Loucy (cell line): ENCODE measurements at regions not wholly inside any gene's neighbourhood (a gene's known extent, or its start where the extent isn't known, plus 50 kb on each side); places are given as distances from the start of the nearest gene placed in this dataset.

Experiments used
- EZH2phosphoT487 ChIP-seq: fragments of 200-600 bp; IDR thresholded peaks from 2 replicates; pipeline ENCODE4 v1.6.1; 2018; ENCODE audit warnings: antibody characterized with exemption, mild to moderate bottlenecking, moderate library complexity, borderline replicate concordance
- TF ChIP-seq, protein P1 (sequence below): fragments of 200-600 bp; sonication (generic); conservative IDR thresholded peaks from 2 replicates; pipeline ENCODE4 v1.5.1; 2014; ENCODE audit warnings: mild to moderate bottlenecking, antibody characterized with exemption, low read length

DNA sequence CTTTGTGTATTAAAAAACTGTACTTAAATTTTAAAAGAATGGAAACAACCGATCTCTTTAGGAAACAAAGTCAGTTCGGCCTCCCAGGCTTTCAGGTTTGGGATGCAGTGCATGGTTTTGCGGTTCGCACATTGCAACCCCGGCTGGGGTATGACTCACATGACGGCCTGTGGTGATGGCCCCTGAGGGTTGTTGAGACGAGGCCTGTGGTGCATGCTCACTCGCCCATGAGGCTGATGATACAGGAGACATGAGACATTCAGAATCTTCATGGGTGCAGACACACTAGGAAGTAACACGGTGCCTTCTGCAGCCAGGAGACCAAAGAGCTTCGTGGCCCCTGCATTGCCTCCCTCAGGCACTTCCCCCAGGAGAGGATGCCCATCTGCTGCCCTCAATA lies 724.6 kb upstream of the SALL3 start:
- TF ChIP-seq, protein P1, sequence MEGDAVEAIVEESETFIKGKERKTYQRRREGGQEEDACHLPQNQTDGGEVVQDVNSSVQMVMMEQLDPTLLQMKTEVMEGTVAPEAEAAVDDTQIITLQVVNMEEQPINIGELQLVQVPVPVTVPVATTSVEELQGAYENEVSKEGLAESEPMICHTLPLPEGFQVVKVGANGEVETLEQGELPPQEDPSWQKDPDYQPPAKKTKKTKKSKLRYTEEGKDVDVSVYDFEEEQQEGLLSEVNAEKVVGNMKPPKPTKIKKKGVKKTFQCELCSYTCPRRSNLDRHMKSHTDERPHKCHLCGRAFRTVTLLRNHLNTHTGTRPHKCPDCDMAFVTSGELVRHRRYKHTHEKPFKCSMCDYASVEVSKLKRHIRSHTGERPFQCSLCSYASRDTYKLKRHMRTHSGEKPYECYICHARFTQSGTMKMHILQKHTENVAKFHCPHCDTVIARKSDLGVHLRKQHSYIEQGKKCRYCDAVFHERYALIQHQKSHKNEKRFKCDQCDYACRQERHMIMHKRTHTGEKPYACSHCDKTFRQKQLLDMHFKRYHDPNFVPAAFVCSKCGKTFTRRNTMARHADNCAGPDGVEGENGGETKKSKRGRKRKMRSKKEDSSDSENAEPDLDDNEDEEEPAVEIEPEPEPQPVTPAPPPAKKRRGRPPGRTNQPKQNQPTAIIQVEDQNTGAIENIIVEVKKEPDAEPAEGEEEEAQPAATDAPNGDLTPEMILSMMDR = no peak
- no peak for TF ChIP-seq EZH2phosphoT487
